Loucy (cell line): ENCODE measurements at regions not wholly inside any gene's neighbourhood (a gene's known extent, or its start where the extent isn't known, plus 50 kb on each side); places are given as distances from the start of the nearest gene placed in this dataset.

Experiments
- EZH2phosphoT487 ChIP-seq: fragments of 200-600 bp; IDR thresholded peaks from 2 replicates; pipeline ENCODE4 v1.6.1; 2018; ENCODE audit warnings: antibody characterized with exemption, mild to moderate bottlenecking, moderate library complexity, borderline replicate concordance
- TF ChIP-seq, protein P1 (sequence below): fragments of 200-600 bp; sonication (generic); conservative IDR thresholded peaks from 2 replicates; pipeline ENCODE4 v1.5.1; 2014; ENCODE audit warnings: mild to moderate bottlenecking, antibody characterized with exemption, low read length

DNA sequence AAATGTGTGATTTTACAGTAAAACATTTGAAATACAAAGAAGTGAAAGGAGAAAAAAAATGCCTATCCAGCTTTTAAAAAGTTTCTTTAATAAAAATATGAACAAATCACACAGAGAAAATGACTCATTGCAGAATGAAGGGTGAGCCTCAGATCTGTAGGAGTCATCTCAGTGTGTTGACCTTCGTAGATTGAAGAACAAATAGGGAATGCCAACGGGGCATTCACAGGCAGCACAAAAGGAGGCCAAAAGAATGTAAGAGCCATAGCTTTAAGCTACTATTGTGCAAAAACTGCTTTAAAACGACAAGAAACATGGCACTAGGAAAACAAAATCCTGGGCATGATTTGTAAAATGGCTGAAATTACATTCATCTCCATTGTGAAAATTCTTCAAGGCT, 782.7 kb upstream of the CELF2 start:
- TF ChIP-seq, protein P1, sequence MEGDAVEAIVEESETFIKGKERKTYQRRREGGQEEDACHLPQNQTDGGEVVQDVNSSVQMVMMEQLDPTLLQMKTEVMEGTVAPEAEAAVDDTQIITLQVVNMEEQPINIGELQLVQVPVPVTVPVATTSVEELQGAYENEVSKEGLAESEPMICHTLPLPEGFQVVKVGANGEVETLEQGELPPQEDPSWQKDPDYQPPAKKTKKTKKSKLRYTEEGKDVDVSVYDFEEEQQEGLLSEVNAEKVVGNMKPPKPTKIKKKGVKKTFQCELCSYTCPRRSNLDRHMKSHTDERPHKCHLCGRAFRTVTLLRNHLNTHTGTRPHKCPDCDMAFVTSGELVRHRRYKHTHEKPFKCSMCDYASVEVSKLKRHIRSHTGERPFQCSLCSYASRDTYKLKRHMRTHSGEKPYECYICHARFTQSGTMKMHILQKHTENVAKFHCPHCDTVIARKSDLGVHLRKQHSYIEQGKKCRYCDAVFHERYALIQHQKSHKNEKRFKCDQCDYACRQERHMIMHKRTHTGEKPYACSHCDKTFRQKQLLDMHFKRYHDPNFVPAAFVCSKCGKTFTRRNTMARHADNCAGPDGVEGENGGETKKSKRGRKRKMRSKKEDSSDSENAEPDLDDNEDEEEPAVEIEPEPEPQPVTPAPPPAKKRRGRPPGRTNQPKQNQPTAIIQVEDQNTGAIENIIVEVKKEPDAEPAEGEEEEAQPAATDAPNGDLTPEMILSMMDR, result no peak
- no peak for TF ChIP-seq EZH2phosphoT487
